Right atrium auricular region (tissue), 2 donors: ENCODE measurements at regions not wholly inside any gene's neighbourhood (a gene's known extent, or its start where the extent isn't known, plus 50 kb on each side); places are given as distances from the start of the nearest gene placed in this dataset.
A peak's percentile ranks its signal among the peaks of the same experiment; 100 is the strongest.

ENCODE experiments used
- DNase-seq: peaks from one replicate; pipeline ENCODE4 v3.0.0-alpha.2; 2019; ENCODE audit warnings: low spot score
- H3K27ac ChIP-seq, 2 donors: fragments of 200-600 bp; sonication (generic); 1 replicate in 1 of 2; 2 replicates in 1 of 2; pipeline ENCODE4 v1.5.1; 2016 to 2019
- H3K27me3 ChIP-seq, 2 donors: fragments of 200-600 bp; sonication (generic); one replicate each; pipeline versions ENCODE4 v1.5.1 to v1.6.0; 2017 to 2019
- H3K36me3 ChIP-seq: fragments of 200-600 bp; sonication (generic); one replicate; pipeline ENCODE4 v1.5.1; 2016
- H3K4me1 ChIP-seq, 2 donors: fragments of 200-600 bp; sonication (generic); one replicate each; pipeline versions ENCODE4 v1.5.1 to v1.6.0; 2017 to 2019
- H3K4me3 ChIP-seq, 2 donors: fragments of 200-600 bp; sonication (generic); 1 replicate in 1 of 2; 2 replicates in 1 of 2; pipeline ENCODE4 v1.5.1; 2017 to 2019; ENCODE audit warnings: mild to moderate bottlenecking in 1 of 2, moderate library complexity in 1 of 2
- H3K9me3 ChIP-seq, 2 donors: fragments of 200-600 bp; sonication (generic); one replicate each; pipeline ENCODE4 v1.5.1; 2019
- CTCF ChIP-seq, 2 donors: fragments of 200-600 bp; sonication (generic); IDR thresholded peaks; one replicate each; pipeline ENCODE4 v1.5.1; 2019; ENCODE audit warnings: antibody characterized with exemption in 2 of 2

- H3K27me3 ChIP-seq: no peaks in the 10 kb centered on the region
- no peaks in the 10 kb centered on the region for H3K9me3 ChIP-seq
- DNase-seq: no peak
- no peak overlapping the region for H3K27ac ChIP-seq
- H3K4me1 ChIP-seq: no peaks in the 10 kb centered on the region
- H3K4me3 ChIP-seq: no peak overlapping the region
- no peaks in the 10 kb centered on the region for H3K36me3 ChIP-seq
- TF ChIP-seq CTCF (IDR thresholded peaks at IDR 0.05): no peak
These were observed 243.2 kb downstream of the PTBP2 start for GRCh38 chr1:96964761-96965160.

GRCh38 chr1:96966536-96967138, 245.1 kb downstream of the PTBP2 start:
- peak overlapping the region in 1 of 2 donors; percentile 29 for H3K4me3 ChIP-seq
- no peaks in the 10 kb centered on the region for H3K4me1 ChIP-seq
- H3K36me3 ChIP-seq: no peaks in the 10 kb centered on the region
- H3K27ac ChIP-seq: no peak overlapping the region
- no peaks in the 10 kb centered on the region for H3K27me3 ChIP-seq
- DNase-seq: peak; percentile 82
- TF ChIP-seq CTCF (IDR thresholded peaks at IDR 0.05): peak; percentile 81 to 94
- no peaks in the 10 kb centered on the region for H3K9me3 ChIP-seq

- H3K27me3 ChIP-seq: no peaks in the 10 kb centered on the region
- DNase-seq: no peak
- no peaks in the 10 kb centered on the region for H3K4me1 ChIP-seq
These were observed 245.7 kb downstream of the PTBP2 start for GRCh38 chr1:96967311-96967710.

GRCh38 chr1:96968541-96968940, 247.0 kb downstream of the PTBP2 start:
- no peak for DNase-seq
- no peak overlapping the region for H3K4me3 ChIP-seq
- no peak for TF ChIP-seq CTCF (IDR thresholded peaks at IDR 0.05)
- no peaks in the 10 kb centered on the region for H3K27me3 ChIP-seq
- H3K27ac ChIP-seq: peak overlapping the region in 1 of 2 donors; percentile 26
- peaks cover 0 to under 1% of the 10 kb centered on the region in 2 donors for H3K4me1 ChIP-seq
- H3K36me3 ChIP-seq: no peaks in the 10 kb centered on the region
- H3K9me3 ChIP-seq: no peaks in the 10 kb centered on the region

More at GRCh38 chr1:96967311-96967710, 245.7 kb downstream of the PTBP2 start:
- Histone ChIP-seq H3K27ac (no peak overlapping the region), H3K36me3 (no peaks in the 10 kb centered on the region), H3K4me3 (no peak overlapping the region), H3K9me3 (no peaks in the 10 kb centered on the region)
- no peak for TF ChIP-seq CTCF (IDR thresholded peaks at IDR 0.05)

- Histone ChIP-seq H3K36me3 (no peaks in the 10 kb centered on the region), H3K4me3 (no peak overlapping the region), H3K4me1 (peaks cover 0 to 3% of the 10 kb centered on the region in 2 donors), H3K27ac (peak overlapping the region in 1 of 2 donors; percentile 26), H3K27me3 (no peaks in the 10 kb centered on the region), H3K9me3 (no peaks in the 10 kb centered on the region)
- TF ChIP-seq CTCF (IDR thresholded peaks at IDR 0.05): no peak
- no peak for DNase-seq
These were observed 247.4 kb downstream of the PTBP2 start for GRCh38 chr1:96968983-96969382.

- Histone ChIP-seq H3K4me1 (peaks cover 0 to 3% of the 10 kb centered on the region in 2 donors), H3K27me3 (no peaks in the 10 kb centered on the region), H3K9me3 (no peaks in the 10 kb centered on the region), H3K4me3 (no peak overlapping the region), H3K36me3 (no peaks in the 10 kb centered on the region), H3K27ac (no peak overlapping the region)
- DNase-seq: no peak
- no peak for TF ChIP-seq CTCF (IDR thresholded peaks at IDR 0.05)
These were observed 248.1 kb downstream of the PTBP2 start for GRCh38 chr1:96969656-96970163.
